ENCODE measurements at regions not wholly inside any gene's neighbourhood (a gene's known extent, or its start where the extent isn't known, plus 50 kb on each side); places are given as distances from the start of the nearest gene placed in this dataset.

- TF ChIP-seq, protein P1, sequence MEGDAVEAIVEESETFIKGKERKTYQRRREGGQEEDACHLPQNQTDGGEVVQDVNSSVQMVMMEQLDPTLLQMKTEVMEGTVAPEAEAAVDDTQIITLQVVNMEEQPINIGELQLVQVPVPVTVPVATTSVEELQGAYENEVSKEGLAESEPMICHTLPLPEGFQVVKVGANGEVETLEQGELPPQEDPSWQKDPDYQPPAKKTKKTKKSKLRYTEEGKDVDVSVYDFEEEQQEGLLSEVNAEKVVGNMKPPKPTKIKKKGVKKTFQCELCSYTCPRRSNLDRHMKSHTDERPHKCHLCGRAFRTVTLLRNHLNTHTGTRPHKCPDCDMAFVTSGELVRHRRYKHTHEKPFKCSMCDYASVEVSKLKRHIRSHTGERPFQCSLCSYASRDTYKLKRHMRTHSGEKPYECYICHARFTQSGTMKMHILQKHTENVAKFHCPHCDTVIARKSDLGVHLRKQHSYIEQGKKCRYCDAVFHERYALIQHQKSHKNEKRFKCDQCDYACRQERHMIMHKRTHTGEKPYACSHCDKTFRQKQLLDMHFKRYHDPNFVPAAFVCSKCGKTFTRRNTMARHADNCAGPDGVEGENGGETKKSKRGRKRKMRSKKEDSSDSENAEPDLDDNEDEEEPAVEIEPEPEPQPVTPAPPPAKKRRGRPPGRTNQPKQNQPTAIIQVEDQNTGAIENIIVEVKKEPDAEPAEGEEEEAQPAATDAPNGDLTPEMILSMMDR (IDR thresholded peaks at IDR 0.05; ENCODE audit: insufficient read depth, low read depth, low read length): no peak
- TF ChIP-seq EZH2 (IDR thresholded peaks at IDR 0.05; ENCODE audit: insufficient read depth, low read length): no peak
These were observed 361.9 kb downstream of the KCTD8 start for GRCh38 chr4:44086753-44087152.
